Suprapubic skin (tissue), 4 donors: ENCODE measurements at regions not wholly inside any gene's neighbourhood (a gene's known extent, or its start where the extent isn't known, plus 50 kb on each side); places are given as distances from the start of the nearest gene placed in this dataset.

ENCODE experiments used
- CTCF ChIP-seq, 2 donors: fragments of 200-600 bp in 1 of 2; fragments of 450-650 bp in 1 of 2; sonication (generic) in 1 of 2; IDR thresholded peaks; one replicate each; pipeline ENCODE4 v1.5.1; 2016 to 2019; ENCODE audit warnings: antibody characterized with exemption in 2 of 2, mild to moderate bottlenecking in 1 of 2, moderate library complexity in 1 of 2
- EP300 ChIP-seq: sonication (generic); formaldehyde crosslinking; IDR thresholded peaks from one replicate; pipeline ENCODE4 v1.6.1; 2017; ENCODE audit warnings: antibody characterized with exemption
- POLR2A ChIP-seq, 2 donors: fragments of 450-650 bp; IDR thresholded peaks; one replicate each; pipeline ENCODE4 v1.6.1; 2017; ENCODE audit warnings: antibody characterized with exemption in 2 of 2, mild to moderate bottlenecking in 2 of 2, moderate library complexity in 2 of 2
- POLR2AphosphoS5 ChIP-seq, 3 donors: sonication (generic); formaldehyde crosslinking; IDR thresholded peaks; one replicate each; pipeline ENCODE4 v1.6.1; 2017; ENCODE audit warnings: antibody characterized with exemption in 3 of 3

GRCh38 chr5:4095918-4096630 is 500.4 kb downstream of the IRX1 start:
- TF ChIP-seq POLR2A (IDR thresholded peaks at IDR 0.05) (no peak), CTCF (IDR thresholded peaks at IDR 0.05) (no peak), EP300 (no peak), POLR2AphosphoS5 (IDR thresholded peaks at IDR 0.05) (no peak)
